Cardiac fibroblast (primary cell): ENCODE measurements at regions not wholly inside any gene's neighbourhood (a gene's known extent, or its start where the extent isn't known, plus 50 kb on each side); places are given as distances from the start of the nearest gene placed in this dataset.
"Not testable (repeated sequence)": the region's sequence is repeated elsewhere in the genome, so short reads cannot be mapped to it uniquely, and the experiment has no call there.

Source experiments
- DNase-seq, 2 donors: peaks; one replicate each; pipeline versions ENCODE4 v3.0.0 to v3.0.0-alpha.2; 2010; ENCODE audit warnings: low read depth in 2 of 2
- H3K4me3 ChIP-seq, 2 donors: replicated peaks in 1 of 2; 1 replicate in 1 of 2; 2 replicates in 1 of 2; pipeline ENCODE4 v1.5.1; 2011; ENCODE audit warnings: low read depth in 2 of 2, low read length in 2 of 2, mild to moderate bottlenecking in 2 of 2, moderate library complexity in 1 of 2
- TF ChIP-seq, protein P1 (sequence below): IDR thresholded peaks from one replicate; pipeline ENCODE4 v1.5.1; 2011; ENCODE audit warnings: low read depth, mild to moderate bottlenecking, low read length, inconsistent platforms

DNA sequence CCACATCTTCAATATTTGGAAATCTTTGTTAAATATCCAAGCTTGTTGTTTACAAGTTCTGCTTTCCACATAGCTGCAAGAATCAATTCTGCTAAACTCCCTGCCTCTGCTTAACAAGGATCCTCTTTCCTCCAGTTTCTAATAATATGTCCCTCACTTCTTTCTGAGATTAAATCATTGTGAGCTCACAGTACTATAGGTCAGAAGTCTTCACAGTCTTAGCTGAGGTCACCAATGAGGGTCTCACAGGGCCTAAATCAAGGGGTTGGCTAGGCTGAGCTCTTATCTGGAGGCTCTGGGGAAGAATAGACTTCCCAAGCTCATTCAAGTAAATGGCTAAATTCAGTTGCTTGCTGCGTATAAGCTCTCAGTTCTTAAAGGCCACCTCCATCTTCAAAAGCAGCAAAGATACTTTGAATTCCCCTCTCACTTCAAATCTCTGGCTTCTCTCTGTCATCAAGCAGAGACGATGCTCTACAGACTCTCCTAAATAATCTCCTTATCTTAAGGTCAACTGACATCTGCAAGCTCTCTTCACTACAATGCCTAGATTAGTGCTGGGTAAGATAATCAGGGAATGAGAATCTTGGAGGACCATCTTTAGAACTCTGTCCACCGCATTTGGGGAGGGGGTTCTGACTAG, 175.3 kb downstream of the PLPPR4 start:
- DNase-seq = no peak
- H3K4me3 ChIP-seq = no peak overlapping the region
- TF ChIP-seq, protein P1, sequence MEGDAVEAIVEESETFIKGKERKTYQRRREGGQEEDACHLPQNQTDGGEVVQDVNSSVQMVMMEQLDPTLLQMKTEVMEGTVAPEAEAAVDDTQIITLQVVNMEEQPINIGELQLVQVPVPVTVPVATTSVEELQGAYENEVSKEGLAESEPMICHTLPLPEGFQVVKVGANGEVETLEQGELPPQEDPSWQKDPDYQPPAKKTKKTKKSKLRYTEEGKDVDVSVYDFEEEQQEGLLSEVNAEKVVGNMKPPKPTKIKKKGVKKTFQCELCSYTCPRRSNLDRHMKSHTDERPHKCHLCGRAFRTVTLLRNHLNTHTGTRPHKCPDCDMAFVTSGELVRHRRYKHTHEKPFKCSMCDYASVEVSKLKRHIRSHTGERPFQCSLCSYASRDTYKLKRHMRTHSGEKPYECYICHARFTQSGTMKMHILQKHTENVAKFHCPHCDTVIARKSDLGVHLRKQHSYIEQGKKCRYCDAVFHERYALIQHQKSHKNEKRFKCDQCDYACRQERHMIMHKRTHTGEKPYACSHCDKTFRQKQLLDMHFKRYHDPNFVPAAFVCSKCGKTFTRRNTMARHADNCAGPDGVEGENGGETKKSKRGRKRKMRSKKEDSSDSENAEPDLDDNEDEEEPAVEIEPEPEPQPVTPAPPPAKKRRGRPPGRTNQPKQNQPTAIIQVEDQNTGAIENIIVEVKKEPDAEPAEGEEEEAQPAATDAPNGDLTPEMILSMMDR = no peak

- DNase-seq = peak in 1 of 2 donors; percentile 51
- TF ChIP-seq, protein P1 = no peak
- H3K4me3 ChIP-seq = no peak overlapping the region
These were observed 177.2 kb downstream of the PLPPR4 start for GRCh38 chr1:99441299-99442095.

DNA sequence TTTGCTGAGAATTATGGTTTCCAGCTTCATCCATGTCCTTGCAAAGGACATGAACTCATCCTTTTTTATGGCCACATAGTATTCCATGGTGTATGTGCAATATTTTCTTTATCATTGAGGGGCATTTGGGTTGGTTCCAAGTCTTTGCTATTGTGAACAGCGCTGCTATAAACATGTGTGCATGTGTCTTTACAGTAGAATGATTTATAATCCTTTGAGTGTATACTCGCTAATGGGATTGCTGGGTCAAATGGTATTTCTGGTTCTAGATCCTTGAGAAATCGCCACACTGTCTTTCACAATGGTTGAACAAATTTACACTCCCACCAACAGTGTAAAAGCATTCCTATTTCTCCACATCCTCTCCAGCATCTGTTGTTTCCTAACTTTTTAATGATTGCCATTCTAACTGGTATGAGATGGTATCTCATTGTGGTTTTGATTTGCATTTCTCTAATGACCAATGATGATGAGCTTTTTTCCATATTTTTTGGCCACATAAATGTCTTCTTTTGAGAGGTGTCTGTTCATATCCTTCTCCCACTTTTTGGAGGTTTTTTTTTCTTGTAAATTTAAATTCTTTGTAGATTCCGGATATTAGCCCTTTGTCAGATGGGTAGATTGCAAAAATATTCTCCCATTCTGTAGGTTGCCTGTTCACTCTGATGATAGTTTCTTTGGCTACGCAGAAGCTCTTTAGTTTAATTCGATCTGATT, 180.1 kb downstream of the PLPPR4 start:
- not testable (repeated sequence) for DNase-seq, H3K4me3 ChIP-seq

GRCh38 chr1:99445071-99445470, 180.8 kb downstream of the PLPPR4 start:
- H3K4me3 ChIP-seq = no peak overlapping the region
- TF ChIP-seq, protein P1 = no peak
- no peak for DNase-seq

DNA sequence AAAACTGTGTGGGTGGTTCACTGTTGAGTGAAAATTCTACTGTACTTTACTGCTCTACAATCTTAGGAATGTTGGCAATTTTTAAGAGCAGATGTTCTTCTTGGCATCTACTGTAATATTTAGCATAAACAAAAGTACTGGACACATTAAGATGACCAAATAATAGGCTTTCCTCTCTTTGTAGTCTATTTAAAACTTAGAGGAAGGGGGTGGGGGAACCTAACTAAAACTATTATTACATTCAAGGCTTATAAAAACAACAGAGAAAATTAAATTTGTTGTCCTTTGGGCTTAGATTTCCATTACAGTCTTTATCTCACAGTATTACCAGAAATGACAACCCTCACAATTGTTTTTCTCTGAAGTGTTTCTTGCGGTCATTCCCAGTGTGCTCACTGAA, 181.2 kb downstream of the PLPPR4 start:
- peak in 1 of 2 donors; percentile 60 for DNase-seq
- no peak overlapping the region for H3K4me3 ChIP-seq
- TF ChIP-seq, protein P1 = no peak

- TF ChIP-seq, protein P1 = no peak
- peak in 1 of 2 donors; percentile 37 for DNase-seq
- H3K4me3 ChIP-seq = no peak overlapping the region
These were observed 183.4 kb downstream of the PLPPR4 start for GRCh38 chr1:99447721-99448120.

DNA sequence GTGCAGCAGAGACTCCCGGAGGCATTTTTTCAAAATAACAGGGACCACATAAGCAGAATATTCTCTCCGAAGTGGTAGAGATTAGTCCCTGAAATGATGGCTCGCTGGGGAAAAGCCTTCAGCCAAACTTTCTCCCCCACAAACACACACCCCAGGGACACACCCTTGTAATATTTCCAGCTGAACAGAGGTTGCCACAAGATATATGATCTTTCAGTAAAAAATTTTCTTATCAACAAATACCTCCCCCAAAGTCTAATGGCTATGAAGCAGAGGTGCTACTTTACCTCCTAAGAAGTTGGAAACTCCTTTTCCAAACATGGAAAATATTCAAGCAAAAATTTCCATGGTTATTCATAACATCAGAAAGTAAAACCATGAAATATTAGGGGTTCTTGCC, 190.2 kb upstream of the PALMD start:
- H3K4me3 ChIP-seq = no peak overlapping the region
- TF ChIP-seq, protein P1 = no peak
- no peak for DNase-seq
